SK-N-SH (cell line): ENCODE measurements at regions not wholly inside any gene's neighbourhood (a gene's known extent, or its start where the extent isn't known, plus 50 kb on each side); places are given as distances from the start of the nearest gene placed in this dataset.

ENCODE experiments used
- CTCF ChIP-seq: fragments of 200-600 bp; sonication (generic); IDR thresholded peaks from 2 replicates; pipeline ENCODE4 v1.6.1; 2017; ENCODE audit warnings: antibody characterized with exemption, mild to moderate bottlenecking, moderate library complexity
- EZH2phosphoT487 ChIP-seq: fragments of 200-600 bp; sonication (generic); IDR thresholded peaks from 2 replicates; pipeline ENCODE4 v1.6.1; 2017; ENCODE audit warnings: low read depth, mixed run types, mild to moderate bottlenecking, antibody characterized with exemption, moderate library complexity, borderline replicate concordance
- FOXM1 ChIP-seq: IDR thresholded peaks from 2 replicates; pipeline ENCODE4 v1.4.0; 2012; ENCODE audit warnings: low read depth, mild to moderate bottlenecking
- GATA2 ChIP-seq: sonication (generic); formaldehyde crosslinking; IDR thresholded peaks from 2 replicates; pipeline ENCODE4 v1.5.0; 2020; ENCODE audit warnings: mild to moderate bottlenecking, missing genetic modification reagents
- JUND ChIP-seq: IDR thresholded peaks from 2 replicates; pipeline ENCODE4 v1.4.0; 2012
- MAX ChIP-seq: IDR thresholded peaks from 2 replicates; pipeline ENCODE4 v1.4.0; 2012; ENCODE audit warnings: low read depth
- POLR2AphosphoS5 ChIP-seq: IDR thresholded peaks from 2 replicates; pipeline ENCODE4 v1.6.1; 2012; ENCODE audit warnings: low read depth, low read length
- RAD21 ChIP-seq: IDR thresholded peaks from 2 replicates; pipeline ENCODE4 v1.6.1; 2012; ENCODE audit warnings: mild to moderate bottlenecking, low read length
- TAF1 ChIP-seq: IDR thresholded peaks from 2 replicates; pipeline ENCODE4 v1.6.1; 2012; ENCODE audit warnings: low read depth, mild to moderate bottlenecking, low read length, moderate library complexity, borderline replicate concordance
- TCF12 ChIP-seq: IDR thresholded peaks from 2 replicates; pipeline ENCODE4 v1.4.0; 2012
- TF ChIP-seq, protein P1 (sequence below): IDR thresholded peaks from 2 replicates; pipeline ENCODE4 v1.6.1; 2012; ENCODE audit warnings: mild to moderate bottlenecking, low read depth, low read length, moderate library complexity

DNA sequence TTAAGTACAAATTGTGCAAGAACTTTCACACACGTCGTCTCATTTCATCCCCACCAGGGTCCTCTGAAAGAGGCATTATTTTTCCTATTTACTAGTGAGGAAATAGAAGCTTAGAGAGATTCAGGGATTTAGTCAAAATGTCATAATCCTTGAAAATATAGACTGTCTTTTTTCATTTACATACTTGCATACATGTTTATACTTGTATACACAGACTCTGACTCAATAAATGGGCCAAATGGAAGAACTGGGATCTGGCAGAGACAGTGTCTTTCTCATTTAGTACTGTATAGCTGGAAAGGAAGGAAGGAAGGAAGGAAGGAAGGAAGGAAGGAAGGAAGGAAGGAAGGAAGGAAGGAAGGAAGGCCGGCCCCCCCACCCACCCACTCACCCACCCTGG lies 357.7 kb upstream of the SOX5 start:
- no peak for TF ChIP-seq TAF1
- no peak for TF ChIP-seq CTCF
- no peak for TF ChIP-seq POLR2AphosphoS5
- no peak for TF ChIP-seq FOXM1
- TF ChIP-seq GATA2 (CRISPR knock-in tag): no peak
- no peak for TF ChIP-seq JUND
- no peak for TF ChIP-seq TCF12
- no peak for TF ChIP-seq MAX
- TF ChIP-seq, protein P1, sequence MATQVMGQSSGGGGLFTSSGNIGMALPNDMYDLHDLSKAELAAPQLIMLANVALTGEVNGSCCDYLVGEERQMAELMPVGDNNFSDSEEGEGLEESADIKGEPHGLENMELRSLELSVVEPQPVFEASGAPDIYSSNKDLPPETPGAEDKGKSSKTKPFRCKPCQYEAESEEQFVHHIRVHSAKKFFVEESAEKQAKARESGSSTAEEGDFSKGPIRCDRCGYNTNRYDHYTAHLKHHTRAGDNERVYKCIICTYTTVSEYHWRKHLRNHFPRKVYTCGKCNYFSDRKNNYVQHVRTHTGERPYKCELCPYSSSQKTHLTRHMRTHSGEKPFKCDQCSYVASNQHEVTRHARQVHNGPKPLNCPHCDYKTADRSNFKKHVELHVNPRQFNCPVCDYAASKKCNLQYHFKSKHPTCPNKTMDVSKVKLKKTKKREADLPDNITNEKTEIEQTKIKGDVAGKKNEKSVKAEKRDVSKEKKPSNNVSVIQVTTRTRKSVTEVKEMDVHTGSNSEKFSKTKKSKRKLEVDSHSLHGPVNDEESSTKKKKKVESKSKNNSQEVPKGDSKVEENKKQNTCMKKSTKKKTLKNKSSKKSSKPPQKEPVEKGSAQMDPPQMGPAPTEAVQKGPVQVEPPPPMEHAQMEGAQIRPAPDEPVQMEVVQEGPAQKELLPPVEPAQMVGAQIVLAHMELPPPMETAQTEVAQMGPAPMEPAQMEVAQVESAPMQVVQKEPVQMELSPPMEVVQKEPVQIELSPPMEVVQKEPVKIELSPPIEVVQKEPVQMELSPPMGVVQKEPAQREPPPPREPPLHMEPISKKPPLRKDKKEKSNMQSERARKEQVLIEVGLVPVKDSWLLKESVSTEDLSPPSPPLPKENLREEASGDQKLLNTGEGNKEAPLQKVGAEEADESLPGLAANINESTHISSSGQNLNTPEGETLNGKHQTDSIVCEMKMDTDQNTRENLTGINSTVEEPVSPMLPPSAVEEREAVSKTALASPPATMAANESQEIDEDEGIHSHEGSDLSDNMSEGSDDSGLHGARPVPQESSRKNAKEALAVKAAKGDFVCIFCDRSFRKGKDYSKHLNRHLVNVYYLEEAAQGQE: no peak
- no peak for TF ChIP-seq RAD21
- TF ChIP-seq EZH2phosphoT487: no peak
